HEK293 (cell line): ENCODE measurements at regions not wholly inside any gene's neighbourhood (a gene's known extent, or its start where the extent isn't known, plus 50 kb on each side); places are given as distances from the start of the nearest gene placed in this dataset.
A peak's percentile ranks its signal among the peaks of the same experiment; 100 is the strongest.

Experiments used
- CTCF ChIA-PET: fragments of 350-600 bp; formaldehyde crosslinking; extraction: SDS; loops from one replicate; lab custom pipeline; 2021; ENCODE audit warnings: antibody characterized with exemption; lab: Yijun Ruan, JAX
- POLR2A ChIA-PET: fragments of 300-600 bp; formaldehyde crosslinking; extraction: SDS; loops from one replicate; lab custom pipeline; 2020; ENCODE audit warnings: antibody characterized with exemption, inconsistent platforms; lab: Yijun Ruan, JAX
- H3K27ac ChIP-seq: fragments of 200-500 bp; sonication (Bioruptor generic); 2 replicates; pipeline ENCODE4 v1.5.1; 2014; ENCODE audit warnings: low read depth, low read length, control low read depth, inconsistent platforms; ENCODE audit errors: extremely low read depth
- H3K36me3 ChIP-seq, 2 experiments: fragments of 200-500 bp in 1 of 2; sonication (Bioruptor generic) in 1 of 2; 1 replicate in 1 of 2; 2 replicates in 1 of 2; pipeline ENCODE4 v1.5.1; 2014 to 2017; ENCODE audit warnings: inconsistent platforms in 2 of 2, low read length in 2 of 2; ENCODE audit not compliant: control insufficient read depth in 2 of 2, insufficient read depth in 1 of 2
- H3K4me1 ChIP-seq: fragments of 200-500 bp; sonication (Bioruptor generic); 2 replicates; pipeline ENCODE4 v1.5.1; 2014; ENCODE audit warnings: mild to moderate bottlenecking, low read length, inconsistent platforms; ENCODE audit not compliant: control insufficient read depth, insufficient read depth
- H3K4me3 ChIP-seq: 2 replicates; pipeline ENCODE4 v1.5.1; 2011; ENCODE audit warnings: low read depth, mild to moderate bottlenecking, control low read depth, low read length, moderate library complexity
- H3K9me3 ChIP-seq: fragments of 200-500 bp; sonication (Bioruptor generic); 2 replicates; pipeline ENCODE4 v1.5.1; 2014; ENCODE audit warnings: low read depth, low read length, inconsistent platforms; ENCODE audit not compliant: control insufficient read depth, insufficient read depth
- GLI4 ChIP-seq: fragments of 450-650 bp; formaldehyde crosslinking; IDR thresholded peaks from 2 replicates; pipeline ENCODE4 v1.5.1; 2016; ENCODE audit warnings: missing biosample characterization, missing genetic modification characterization
- GLIS1 ChIP-seq: fragments of 450-650 bp; formaldehyde crosslinking; IDR thresholded peaks from 2 replicates; pipeline ENCODE4 v1.5.1; 2016; ENCODE audit warnings: missing biosample characterization, missing genetic modification characterization
- KLF10 ChIP-seq: fragments of 450-650 bp; IDR thresholded peaks from 2 replicates; pipeline ENCODE4 v1.5.1; 2018; ENCODE audit warnings: missing biosample characterization, mild to moderate bottlenecking, missing genetic modification characterization
- MZF1 ChIP-seq: fragments of 450-650 bp; formaldehyde crosslinking; IDR thresholded peaks from 2 replicates; pipeline ENCODE4 v1.5.1; 2017; ENCODE audit warnings: missing biosample characterization, missing genetic modification characterization, borderline replicate concordance
- TRIM28 ChIP-seq: IDR thresholded peaks from 2 replicates; pipeline ENCODE4 v1.6.1; 2011; ENCODE audit warnings: low read length, control low read depth, borderline replicate concordance
- WT1 ChIP-seq: fragments of 450-650 bp; formaldehyde crosslinking; IDR thresholded peaks from 2 replicates; pipeline ENCODE4 v1.5.1; 2016; ENCODE audit warnings: missing biosample characterization, missing genetic modification characterization
- ZNF2 ChIP-seq: fragments of 450-650 bp; formaldehyde crosslinking; IDR thresholded peaks from 2 replicates; pipeline ENCODE4 v1.5.1; 2016; ENCODE audit warnings: missing biosample characterization, missing genetic modification characterization
- ZNF335 ChIP-seq: fragments of 450-650 bp; formaldehyde crosslinking; conservative IDR thresholded peaks from 2 replicates; pipeline ENCODE4 v1.5.1; 2016; ENCODE audit warnings: missing biosample characterization, missing genetic modification characterization
- ZNF354C ChIP-seq: fragments of 450-650 bp; formaldehyde crosslinking; IDR thresholded peaks from 2 replicates; pipeline ENCODE4 v1.5.1; 2016; ENCODE audit warnings: missing biosample characterization, missing genetic modification characterization, low read depth, borderline replicate concordance
- ZNF555 ChIP-seq: fragments of 450-650 bp; formaldehyde crosslinking; conservative IDR thresholded peaks from 2 replicates; pipeline ENCODE4 v1.5.1; 2017; ENCODE audit warnings: missing biosample characterization, mild to moderate bottlenecking, missing genetic modification characterization, inconsistent platforms
- ZNF571 ChIP-seq: fragments of 450-650 bp; formaldehyde crosslinking; IDR thresholded peaks from 2 replicates; pipeline ENCODE4 v1.5.0; 2017; ENCODE audit warnings: missing biosample characterization, missing genetic modification characterization
- ZNF610 ChIP-seq: fragments of 450-650 bp; formaldehyde crosslinking; IDR thresholded peaks from 2 replicates; pipeline ENCODE4 v1.5.1; 2016; ENCODE audit warnings: missing biosample characterization, missing genetic modification characterization, borderline replicate concordance
- ZNF624 ChIP-seq: fragments of 450-650 bp; formaldehyde crosslinking; IDR thresholded peaks from 2 replicates; pipeline ENCODE4 v1.5.1; 2017; ENCODE audit warnings: missing biosample characterization, missing genetic modification characterization
- ZNF670 ChIP-seq: fragments of 450-650 bp; formaldehyde crosslinking; IDR thresholded peaks from 2 replicates; pipeline ENCODE4 v1.5.1; 2016; ENCODE audit warnings: missing biosample characterization, missing genetic modification characterization, low read depth
- ZNF747 ChIP-seq: fragments of 450-650 bp; formaldehyde crosslinking; IDR thresholded peaks from 2 replicates; pipeline ENCODE4 v1.5.1; 2016; ENCODE audit warnings: missing biosample characterization, missing genetic modification characterization
- ZNF785 ChIP-seq: fragments of 450-650 bp; formaldehyde crosslinking; IDR thresholded peaks from 2 replicates; pipeline ENCODE4 v1.5.1; 2016; ENCODE audit warnings: missing biosample characterization, missing genetic modification characterization
- TF ChIP-seq, protein P1 (sequence below): fragments of 450-650 bp; formaldehyde crosslinking; IDR thresholded peaks from 2 replicates; pipeline ENCODE4 v1.5.1; 2016; ENCODE audit warnings: missing biosample characterization, missing genetic modification characterization
- TF ChIP-seq, protein P2 (sequence below): fragments of 450-650 bp; IDR thresholded peaks from 2 replicates; pipeline ENCODE4 v1.5.1; 2018; ENCODE audit warnings: missing biosample characterization, mild to moderate bottlenecking, missing genetic modification characterization

DNA sequence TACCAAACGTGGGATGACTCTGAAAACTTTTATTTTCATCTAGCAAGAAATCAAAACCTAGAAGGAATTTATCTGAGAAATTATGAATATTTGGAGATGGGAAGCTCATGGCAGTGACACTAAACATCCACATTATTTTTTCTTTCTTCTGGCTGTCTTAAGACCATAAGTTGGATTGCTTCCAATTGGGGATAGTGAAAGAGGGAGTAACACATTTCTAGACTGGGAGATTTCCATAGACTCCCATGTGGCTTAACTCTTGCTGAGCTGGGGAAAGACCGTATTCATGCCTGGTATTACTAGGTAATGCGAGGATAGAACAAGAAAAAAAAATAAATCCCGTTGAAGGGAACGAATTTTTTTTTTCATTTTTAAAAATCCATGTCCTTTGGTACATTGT, 120.0 kb downstream of the UTRN start:
- CTCF ChIA-PET: interaction anchor here (0.7 to 1.1 kb wide), 2 partner anchors 119 to 186 kb away, joined by 3 read pairs; no protein-coding TSS in a partner anchor
- Histone ChIP-seq H3K4me3 (no peak overlapping the region), H3K9me3 (no peaks in the 10 kb centered on the region), H3K4me1 (peaks cover 27% of the 10 kb centered on the region), H3K36me3 (no peaks in the 10 kb centered on the region), H3K27ac (no peak overlapping the region)
- POLR2A ChIA-PET: interaction anchor here (0.6 kb wide), 1 partner anchor 620 kb away, joined by 3 read pairs; no protein-coding TSS in a partner anchor
- TF ChIP-seq ZNF624 (tag by site-specific recombination) (no peak), ZNF571 (tag by site-specific recombination) (no peak), MZF1 (tag by site-specific recombination) (peak; percentile 70; the same call in 1 of the 2 replicates), WT1 (tag by site-specific recombination) (0 out of 2 replicates have a peak, but pooled peaks have one; percentile 39), ZNF747 (tag by site-specific recombination) (no peak)
- TF ChIP-seq, all 188 proteins: peak for 2

DNA sequence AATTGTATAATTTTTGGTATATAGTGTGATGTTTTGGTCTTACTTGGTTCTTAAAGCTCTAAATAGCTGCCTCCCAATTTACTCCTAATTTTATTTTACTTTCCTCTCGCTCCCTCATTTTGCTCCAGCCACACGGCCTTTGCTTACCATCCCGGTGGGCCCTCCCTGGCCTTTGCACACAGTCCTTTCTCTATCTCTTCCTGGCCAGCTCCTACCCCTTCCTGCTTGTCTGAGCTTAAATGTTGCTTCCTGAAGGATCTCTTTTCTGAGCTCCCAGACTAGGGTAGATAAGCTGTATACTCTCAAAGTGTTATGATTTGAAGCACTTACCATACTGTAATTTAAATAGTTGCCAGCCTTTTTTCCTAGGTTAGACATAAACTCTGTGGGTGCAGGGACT, 121.7 kb downstream of the UTRN start:
- no peak overlapping the region for H3K4me3 ChIP-seq
- no peaks in the 10 kb centered on the region for H3K9me3 ChIP-seq
- peaks cover 31% of the 10 kb centered on the region for H3K4me1 ChIP-seq
- TF ChIP-seq ZNF785 (no peak), ZNF555 (tag by site-specific recombination) (no peak), GLIS1 (no peak), KLF10 (no peak), ZNF335 (tag by site-specific recombination) (no peak), ZNF610 (tag by site-specific recombination) (no peak), ZNF670 (tag by site-specific recombination) (no peak), GLI4 (tag by site-specific recombination) (no peak), ZNF2 (tag by site-specific recombination) (no peak)
- TF ChIP-seq, protein P1, sequence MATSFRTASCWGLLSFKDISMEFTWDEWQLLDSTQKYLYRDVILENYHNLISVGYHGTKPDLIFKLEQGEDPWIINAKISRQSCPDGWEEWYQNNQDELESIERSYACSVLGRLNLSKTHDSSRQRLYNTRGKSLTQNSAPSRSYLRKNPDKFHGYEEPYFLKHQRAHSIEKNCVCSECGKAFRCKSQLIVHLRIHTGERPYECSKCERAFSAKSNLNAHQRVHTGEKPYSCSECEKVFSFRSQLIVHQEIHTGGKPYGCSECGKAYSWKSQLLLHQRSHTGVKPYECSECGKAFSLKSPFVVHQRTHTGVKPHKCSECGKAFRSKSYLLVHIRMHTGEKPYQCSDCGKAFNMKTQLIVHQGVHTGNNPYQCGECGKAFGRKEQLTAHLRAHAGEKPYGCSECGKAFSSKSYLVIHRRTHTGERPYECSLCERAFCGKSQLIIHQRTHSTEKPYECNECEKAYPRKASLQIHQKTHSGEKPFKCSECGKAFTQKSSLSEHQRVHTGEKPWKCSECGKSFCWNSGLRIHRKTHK (tag by site-specific recombination): no peak
- TF ChIP-seq, protein P2, sequence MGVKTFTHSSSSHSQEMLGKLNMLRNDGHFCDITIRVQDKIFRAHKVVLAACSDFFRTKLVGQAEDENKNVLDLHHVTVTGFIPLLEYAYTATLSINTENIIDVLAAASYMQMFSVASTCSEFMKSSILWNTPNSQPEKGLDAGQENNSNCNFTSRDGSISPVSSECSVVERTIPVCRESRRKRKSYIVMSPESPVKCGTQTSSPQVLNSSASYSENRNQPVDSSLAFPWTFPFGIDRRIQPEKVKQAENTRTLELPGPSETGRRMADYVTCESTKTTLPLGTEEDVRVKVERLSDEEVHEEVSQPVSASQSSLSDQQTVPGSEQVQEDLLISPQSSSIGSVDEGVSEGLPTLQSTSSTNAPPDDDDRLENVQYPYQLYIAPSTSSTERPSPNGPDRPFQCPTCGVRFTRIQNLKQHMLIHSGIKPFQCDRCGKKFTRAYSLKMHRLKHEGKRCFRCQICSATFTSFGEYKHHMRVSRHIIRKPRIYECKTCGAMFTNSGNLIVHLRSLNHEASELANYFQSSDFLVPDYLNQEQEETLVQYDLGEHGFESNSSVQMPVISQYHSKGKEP: no peak
- H3K36me3 ChIP-seq: no peaks in the 10 kb centered on the region
- ChIA-PET POLR2A (interaction anchor here (0.7 kb wide), 1 partner anchor 48 kb away, joined by 4 read pairs; no protein-coding TSS in a partner anchor), CTCF (no interaction called here)
- no peak overlapping the region for H3K27ac ChIP-seq

DNA sequence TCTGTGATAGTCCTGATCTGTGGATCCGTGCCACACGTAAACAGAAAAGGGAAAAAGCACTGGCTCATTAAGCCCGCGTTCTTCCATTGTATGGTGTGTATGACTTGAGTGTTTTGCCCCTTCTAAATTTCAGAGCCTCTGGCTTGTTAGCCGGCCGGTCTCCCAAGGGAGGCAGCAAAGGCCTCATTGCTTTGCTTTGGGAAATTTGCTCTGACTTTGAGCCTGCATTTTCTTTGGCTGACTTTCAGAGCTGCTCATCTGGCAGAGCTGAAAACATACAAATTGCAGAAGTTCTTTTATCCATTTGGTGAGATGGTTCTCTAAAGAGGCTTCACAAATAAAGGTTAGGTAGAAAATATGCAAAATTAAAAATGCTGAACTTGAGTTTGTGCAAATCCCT, 123.0 kb downstream of the UTRN start:
- no peaks in the 10 kb centered on the region for H3K9me3 ChIP-seq
- no peak overlapping the region for H3K27ac ChIP-seq
- H3K4me3 ChIP-seq: no peak overlapping the region
- peaks cover 31% of the 10 kb centered on the region for H3K4me1 ChIP-seq
- no peaks in the 10 kb centered on the region for H3K36me3 ChIP-seq
- TF ChIP-seq ZNF354C (no peak), TRIM28 (0 out of 2 replicates have a peak, but pooled peaks have one; percentile 3)
- CTCF ChIA-PET: interaction anchor here (0.6 kb wide), 1 partner anchor 1129 kb away, joined by 6 read pairs; no protein-coding TSS in a partner anchor
- POLR2A ChIA-PET: no interaction called here
